GM23338 (cell line): ENCODE measurements at regions not wholly inside any gene's neighbourhood (a gene's known extent, or its start where the extent isn't known, plus 50 kb on each side); places are given as distances from the start of the nearest gene placed in this dataset.

Source experiments
- POLR2AphosphoS5 ChIP-seq: IDR thresholded peaks from 2 replicates; pipeline ENCODE4 v1.6.1; 2016; ENCODE audit warnings: antibody characterized with exemption, low read depth
- TF ChIP-seq, protein P1 (sequence below), 2 experiments: fragments of 200-600 bp in 1 of 2; sonication (generic) in 1 of 2; conservative IDR thresholded peaks; 2 replicates each; pipeline versions ENCODE4 v1.5.1 to v1.6.1; 2016 to 2017; ENCODE audit warnings: antibody characterized with exemption in 2 of 2, low read depth in 2 of 2, mild to moderate bottlenecking in 2 of 2, moderate library complexity in 1 of 2

DNA sequence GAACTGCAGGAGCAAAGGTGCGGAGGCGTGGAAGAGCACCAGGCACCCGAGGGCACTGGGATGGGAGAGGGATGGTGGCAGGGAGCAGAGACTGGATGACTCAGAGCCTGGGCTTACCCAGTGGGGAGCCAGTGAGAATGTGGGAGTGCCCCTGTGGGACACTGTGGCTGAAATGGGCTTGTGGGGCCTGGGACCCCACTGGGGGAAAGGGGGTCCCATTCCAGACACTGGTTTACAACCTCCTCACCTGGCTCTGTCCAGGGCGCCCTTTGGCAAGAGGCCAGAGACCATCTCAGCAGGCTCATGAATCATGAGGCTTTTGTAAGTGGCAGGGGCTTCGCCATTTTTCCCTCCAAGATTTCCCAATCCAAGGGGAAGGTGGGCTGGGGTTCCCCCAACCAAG is 124.0 kb upstream of the MAFB start:
- TF ChIP-seq, protein P1, sequence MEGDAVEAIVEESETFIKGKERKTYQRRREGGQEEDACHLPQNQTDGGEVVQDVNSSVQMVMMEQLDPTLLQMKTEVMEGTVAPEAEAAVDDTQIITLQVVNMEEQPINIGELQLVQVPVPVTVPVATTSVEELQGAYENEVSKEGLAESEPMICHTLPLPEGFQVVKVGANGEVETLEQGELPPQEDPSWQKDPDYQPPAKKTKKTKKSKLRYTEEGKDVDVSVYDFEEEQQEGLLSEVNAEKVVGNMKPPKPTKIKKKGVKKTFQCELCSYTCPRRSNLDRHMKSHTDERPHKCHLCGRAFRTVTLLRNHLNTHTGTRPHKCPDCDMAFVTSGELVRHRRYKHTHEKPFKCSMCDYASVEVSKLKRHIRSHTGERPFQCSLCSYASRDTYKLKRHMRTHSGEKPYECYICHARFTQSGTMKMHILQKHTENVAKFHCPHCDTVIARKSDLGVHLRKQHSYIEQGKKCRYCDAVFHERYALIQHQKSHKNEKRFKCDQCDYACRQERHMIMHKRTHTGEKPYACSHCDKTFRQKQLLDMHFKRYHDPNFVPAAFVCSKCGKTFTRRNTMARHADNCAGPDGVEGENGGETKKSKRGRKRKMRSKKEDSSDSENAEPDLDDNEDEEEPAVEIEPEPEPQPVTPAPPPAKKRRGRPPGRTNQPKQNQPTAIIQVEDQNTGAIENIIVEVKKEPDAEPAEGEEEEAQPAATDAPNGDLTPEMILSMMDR (conservative IDR thresholded peaks at IDR 0.05; ENCODE audit: low read depth in 2 of 2), result no peak
- TF ChIP-seq POLR2AphosphoS5, result no peak
